ENCODE measurements at regions not wholly inside any gene's neighbourhood (a gene's known extent, or its start where the extent isn't known, plus 50 kb on each side); places are given as distances from the start of the nearest gene placed in this dataset.
A peak's percentile ranks its signal among the peaks of the same experiment; 100 is the strongest.

- Histone ChIP-seq H3K36me3 (ENCODE audit: insufficient read depth, low read length) (peaks cover 63% of the 10 kb centered on the region), H3K79me2 (ENCODE audit: insufficient read depth, low read depth, low read length) (no peaks in the 10 kb centered on the region), H3K4me3 (ENCODE audit: low read depth, low read length, poor library complexity, severe bottlenecking) (peak overlapping the region; percentile 11), H3K4me2 (ENCODE audit: low read length) (peak overlapping the region; percentile 63), H3K4me1 (ENCODE audit: insufficient read depth, low read length, poor library complexity, severe bottlenecking) (peaks cover 78% of the 10 kb centered on the region), H3K27ac (ENCODE audit: low read depth, low read length, poor library complexity, severe bottlenecking) (peak overlapping the region; percentile 99), H3K9me3 (ENCODE audit: low read length) (peaks cover 61% of the 10 kb centered on the region), H3K9me2 (ENCODE audit: insufficient read depth, low read length) (no peaks in the 10 kb centered on the region), H4K20me1 (ENCODE audit: insufficient read depth, low read length) (no peaks in the 10 kb centered on the region), H2AFZ (ENCODE audit: low read length) (no peak overlapping the region)
- ChIA-PET CTCF (ENCODE audit: unreplicated experiment) (interaction anchor here (0.6 to 2.6 kb wide), 5 partner anchors 26 to 1497 kb away, joined by 3 to 9 read pairs (median 3); no protein-coding TSS in a partner anchor), POLR2A (interaction anchor here (0.8 to 12.1 kb wide), 23 partner anchors 11 to 1477 kb away, joined by 3 to 318 read pairs (median 7); partner anchors contain the start of gene CNR1)
- BruUV-seq (replicated peaks): no TSS peak
- no peak for TF ChIP-seq CTCF (conservative IDR thresholded peaks at IDR 0.05; ENCODE audit: low read length)
- peak; percentile 100 for DNase-seq (ENCODE audit: low spot score)
- intact Hi-C loops (cut with micrococcal nuclease; ENCODE audit: unreplicated experiment): loop anchor here (1.0 to 2.0 kb wide), 8 partner anchors 26 to 735 kb away; partner anchors contain the start of gene CNR1
Measured at GRCh38 chr6:87879132-87879861, 168.3 kb upstream of the SPACA1 start.

GRCh38 chr6:87875781-87876180 is 171.9 kb upstream of the SPACA1 start:
- no TSS peak for BruUV-seq (replicated peaks)
- POLR2A ChIA-PET: interaction anchor here (0.9 to 12.1 kb wide), 9 partner anchors 9 to 738 kb away, joined by 3 to 318 read pairs (median 12); partner anchors contain the start of genes AKIRIN2 and CNR1
- peaks cover 28% of the 10 kb centered on the region for H3K36me3 ChIP-seq (ENCODE audit: insufficient read depth, low read length)
- DNase-seq (ENCODE audit: low spot score): no peak
- H3K9me3 ChIP-seq (ENCODE audit: low read length): peaks cover 26% of the 10 kb centered on the region; the same call in 1 of the 2 replicates
- peak overlapping the region; percentile 34; the same call in 1 of the 2 replicates for H2AFZ ChIP-seq (ENCODE audit: low read length)
- H4K20me1 ChIP-seq (ENCODE audit: insufficient read depth, low read length): no peaks in the 10 kb centered on the region
- no peaks in the 10 kb centered on the region for H3K79me2 ChIP-seq (ENCODE audit: insufficient read depth, low read depth, low read length)
- TF ChIP-seq CTCF (conservative IDR thresholded peaks at IDR 0.05; ENCODE audit: low read length) (no peak), EZH2phosphoT487 (IDR thresholded peaks at IDR 0.05; ENCODE audit: borderline replicate concordance, low read depth, low read length) (no peak)
- H3K27ac ChIP-seq (ENCODE audit: low read depth, low read length, poor library complexity, severe bottlenecking): peak overlapping the region; percentile 1
- no peak overlapping the region for H3K4me3 ChIP-seq (ENCODE audit: low read depth, low read length, poor library complexity, severe bottlenecking)
- H3K9me2 ChIP-seq (ENCODE audit: insufficient read depth, low read length): no peaks in the 10 kb centered on the region
- intact Hi-C loops (cut with micrococcal nuclease; ENCODE audit: unreplicated experiment): no loop called here
- H3K4me1 ChIP-seq (ENCODE audit: insufficient read depth, low read length, poor library complexity, severe bottlenecking): peaks cover 81% of the 10 kb centered on the region
- no peak overlapping the region for H3K4me2 ChIP-seq (ENCODE audit: low read length)
- CTCF ChIA-PET (ENCODE audit: unreplicated experiment): interaction anchor here (1.0 kb wide), 1 partner anchor 46 kb away, joined by 3 read pairs; no protein-coding TSS in a partner anchor

- POLR2A ChIA-PET: interaction anchor here (1.2 to 1.9 kb wide), 3 partner anchors 42 to 47 kb away, joined by 4 to 10 read pairs (median 5); no protein-coding TSS in a partner anchor
Measured at GRCh38 chr6:87873556-87873955, 171.5 kb upstream of the AKIRIN2 start.

More at GRCh38 chr6:87873556-87873955, 171.5 kb upstream of the AKIRIN2 start:
- intact Hi-C loops (cut with micrococcal nuclease; ENCODE audit: unreplicated experiment): no loop called here
- peaks cover 21% of the 10 kb centered on the region; the same call in 1 of the 2 replicates for H3K9me3 ChIP-seq (ENCODE audit: low read length)
- no peaks in the 10 kb centered on the region for H3K9me2 ChIP-seq (ENCODE audit: insufficient read depth, low read length)
- peak overlapping the region; percentile 12 for H3K27ac ChIP-seq (ENCODE audit: low read depth, low read length, poor library complexity, severe bottlenecking)
- H3K4me2 ChIP-seq (ENCODE audit: low read length): no peak overlapping the region; the same call in 1 of the 2 replicates
- peaks cover 26% of the 10 kb centered on the region for H3K36me3 ChIP-seq (ENCODE audit: insufficient read depth, low read length)
- no peak for DNase-seq (ENCODE audit: low spot score)
- H3K4me1 ChIP-seq (ENCODE audit: insufficient read depth, low read length, poor library complexity, severe bottlenecking): peaks cover 69% of the 10 kb centered on the region
- no peaks in the 10 kb centered on the region for H4K20me1 ChIP-seq (ENCODE audit: insufficient read depth, low read length)
- no peaks in the 10 kb centered on the region for H3K79me2 ChIP-seq (ENCODE audit: insufficient read depth, low read depth, low read length)
- H3K4me3 ChIP-seq (ENCODE audit: low read depth, low read length, poor library complexity, severe bottlenecking): no peak overlapping the region
- no TSS peak for BruUV-seq (replicated peaks)
- CTCF ChIA-PET (ENCODE audit: unreplicated experiment): no interaction called here
- H2AFZ ChIP-seq (ENCODE audit: low read length): peak overlapping the region; percentile 55
- TF ChIP-seq CTCF (conservative IDR thresholded peaks at IDR 0.05; ENCODE audit: low read length) (no peak), EZH2phosphoT487 (IDR thresholded peaks at IDR 0.05; ENCODE audit: borderline replicate concordance, low read depth, low read length) (no peak)
